Uterus (tissue), 2 donors: ENCODE measurements at regions not wholly inside any gene's neighbourhood (a gene's known extent, or its start where the extent isn't known, plus 50 kb on each side); places are given as distances from the start of the nearest gene placed in this dataset.

Experiments
- CTCF ChIP-seq, 4 experiments: fragments of 200-600 bp in 2 of 4; fragments of 450-650 bp in 2 of 4; sonication (generic) in 2 of 4; IDR thresholded peaks; one replicate each; pipeline ENCODE4 v1.5.1; 2016 to 2019; ENCODE audit warnings: antibody characterized with exemption in 4 of 4, mild to moderate bottlenecking in 2 of 4, moderate library complexity in 1 of 4
- POLR2A ChIP-seq, 2 donors: fragments of 450-650 bp; IDR thresholded peaks; one replicate each; pipeline ENCODE4 v1.6.1; 2016; ENCODE audit warnings: antibody characterized with exemption in 2 of 2, mild to moderate bottlenecking in 1 of 2, moderate library complexity in 1 of 2

- TF ChIP-seq CTCF (IDR thresholded peaks at IDR 0.05) (no peak), POLR2A (IDR thresholded peaks at IDR 0.05) (no peak)
These were observed 436.7 kb downstream of the DAD1 start for GRCh38 chr14:22152161-22152870.
